ENCODE measurements at regions not wholly inside any gene's neighbourhood (a gene's known extent, or its start where the extent isn't known, plus 50 kb on each side); places are given as distances from the start of the nearest gene placed in this dataset.
"Not testable (repeated sequence)": the region's sequence is repeated elsewhere in the genome, so short reads cannot be mapped to it uniquely, and the experiment has no call there.

- H3K9me3 ChIP-seq (ENCODE audit: low read depth, low read length); H3K4me1 ChIP-seq (ENCODE audit: insufficient read depth, low read length); H3K4me3 ChIP-seq (ENCODE audit: low read length); H3K27me3 ChIP-seq (ENCODE audit: insufficient read depth, low read length): not testable (repeated sequence)
Observed at GRCh38 chr1:149354579-149354978, 120.3 kb upstream of the NBPF19 start.

GRCh38 chr1:149355748-149356147, 119.1 kb upstream of the NBPF19 start:
- H3K4me1 ChIP-seq (ENCODE audit: insufficient read depth, low read length); H3K9me3 ChIP-seq (ENCODE audit: low read depth, low read length); H3K27me3 ChIP-seq (ENCODE audit: insufficient read depth, low read length); H3K4me3 ChIP-seq (ENCODE audit: low read length): not testable (repeated sequence)

- H3K9me3 ChIP-seq (ENCODE audit: low read depth, low read length); H3K4me3 ChIP-seq (ENCODE audit: low read length); H3K4me1 ChIP-seq (ENCODE audit: insufficient read depth, low read length); H3K27me3 ChIP-seq (ENCODE audit: insufficient read depth, low read length): not testable (repeated sequence)
Observed at GRCh38 chr1:149356152-149356551, 118.7 kb upstream of the NBPF19 start.

GRCh38 chr1:149360351-149360750, 114.5 kb upstream of the NBPF19 start:
- H3K27me3 ChIP-seq (ENCODE audit: insufficient read depth, low read length); H3K4me3 ChIP-seq (ENCODE audit: low read length); H3K9me3 ChIP-seq (ENCODE audit: low read depth, low read length); H3K4me1 ChIP-seq (ENCODE audit: insufficient read depth, low read length): not testable (repeated sequence)

GRCh38 chr1:149361310-149361709, 113.5 kb upstream of the NBPF19 start:
- not testable (repeated sequence) for H3K4me1 ChIP-seq (ENCODE audit: insufficient read depth, low read length); H3K27me3 ChIP-seq (ENCODE audit: insufficient read depth, low read length); H3K4me3 ChIP-seq (ENCODE audit: low read length); H3K9me3 ChIP-seq (ENCODE audit: low read depth, low read length)

GRCh38 chr1:149364188-149364981, 110.5 kb upstream of the NBPF19 start:
- not testable (repeated sequence) for H3K4me1 ChIP-seq (ENCODE audit: insufficient read depth, low read length); H3K4me3 ChIP-seq (ENCODE audit: low read length); H3K9me3 ChIP-seq (ENCODE audit: low read depth, low read length); H3K27me3 ChIP-seq (ENCODE audit: insufficient read depth, low read length)

- not testable (repeated sequence) for H3K9me3 ChIP-seq (ENCODE audit: low read depth, low read length); H3K4me3 ChIP-seq (ENCODE audit: low read length); H3K4me1 ChIP-seq (ENCODE audit: insufficient read depth, low read length); H3K27me3 ChIP-seq (ENCODE audit: insufficient read depth, low read length)
Observed at GRCh38 chr1:149366402-149366801, 108.4 kb upstream of the NBPF19 start.

- not testable (repeated sequence) for H3K4me1 ChIP-seq (ENCODE audit: insufficient read depth, low read length); H3K27me3 ChIP-seq (ENCODE audit: insufficient read depth, low read length); H3K4me3 ChIP-seq (ENCODE audit: low read length); H3K9me3 ChIP-seq (ENCODE audit: low read depth, low read length)
Observed at GRCh38 chr1:149367472-149368044, 107.3 kb upstream of the NBPF19 start.

- not testable (repeated sequence) for H3K4me3 ChIP-seq (ENCODE audit: low read length); H3K4me1 ChIP-seq (ENCODE audit: insufficient read depth, low read length); H3K9me3 ChIP-seq (ENCODE audit: low read depth, low read length); H3K27me3 ChIP-seq (ENCODE audit: insufficient read depth, low read length)
Observed at GRCh38 chr1:149368337-149368736, 106.5 kb upstream of the NBPF19 start.

GRCh38 chr1:149369081-149369480, 105.8 kb upstream of the NBPF19 start:
- not testable (repeated sequence) for H3K4me1 ChIP-seq (ENCODE audit: insufficient read depth, low read length); H3K4me3 ChIP-seq (ENCODE audit: low read length); H3K9me3 ChIP-seq (ENCODE audit: low read depth, low read length); H3K27me3 ChIP-seq (ENCODE audit: insufficient read depth, low read length)

GRCh38 chr1:149371955-149372354, 102.9 kb upstream of the NBPF19 start:
- not testable (repeated sequence) for H3K27me3 ChIP-seq (ENCODE audit: insufficient read depth, low read length); H3K4me3 ChIP-seq (ENCODE audit: low read length); H3K9me3 ChIP-seq (ENCODE audit: low read depth, low read length); H3K4me1 ChIP-seq (ENCODE audit: insufficient read depth, low read length)

- not testable (repeated sequence) for H3K27me3 ChIP-seq (ENCODE audit: insufficient read depth, low read length); H3K4me3 ChIP-seq (ENCODE audit: low read length); H3K4me1 ChIP-seq (ENCODE audit: insufficient read depth, low read length); H3K9me3 ChIP-seq (ENCODE audit: low read depth, low read length)
Observed at GRCh38 chr1:149378462-149378861, 96.4 kb upstream of the NBPF19 start.

GRCh38 chr1:149390173-149390926, 84.5 kb upstream of the NBPF19 start:
- H3K27me3 ChIP-seq (ENCODE audit: insufficient read depth, low read length); H3K9me3 ChIP-seq (ENCODE audit: low read depth, low read length); H3K4me1 ChIP-seq (ENCODE audit: insufficient read depth, low read length): not testable (repeated sequence)
- peak overlapping the region; percentile 33 for H3K4me3 ChIP-seq (ENCODE audit: low read length)

- H3K4me3 ChIP-seq (ENCODE audit: low read length): peak overlapping the region; percentile 23
- H3K4me1 ChIP-seq (ENCODE audit: insufficient read depth, low read length); H3K27me3 ChIP-seq (ENCODE audit: insufficient read depth, low read length); H3K9me3 ChIP-seq (ENCODE audit: low read depth, low read length): not testable (repeated sequence)
Observed at GRCh38 chr1:149390931-149391330, 83.9 kb upstream of the NBPF19 start.

GRCh38 chr1:149395802-149396201, 79.0 kb upstream of the NBPF19 start:
- H3K9me3 ChIP-seq (ENCODE audit: low read depth, low read length); H3K4me3 ChIP-seq (ENCODE audit: low read length); H3K4me1 ChIP-seq (ENCODE audit: insufficient read depth, low read length); H3K27me3 ChIP-seq (ENCODE audit: insufficient read depth, low read length): not testable (repeated sequence)

GRCh38 chr1:149398527-149398926, 76.3 kb upstream of the NBPF19 start:
- H3K27me3 ChIP-seq (ENCODE audit: insufficient read depth, low read length); H3K9me3 ChIP-seq (ENCODE audit: low read depth, low read length); H3K4me1 ChIP-seq (ENCODE audit: insufficient read depth, low read length); H3K4me3 ChIP-seq (ENCODE audit: low read length): not testable (repeated sequence)

All from mononuclear cell (primary cell).